HG02852 (cell line): ENCODE measurements at regions not wholly inside any gene's neighbourhood (a gene's known extent, or its start where the extent isn't known, plus 50 kb on each side); places are given as distances from the start of the nearest gene placed in this dataset.

Experiments used
- ATAC-seq: cut with Tn5 transposase; IDR thresholded peaks from one replicate; pipeline ENCODE4 v1.9.1; 2021; ENCODE audit warnings: mild to moderate bottlenecking, moderate library complexity; ENCODE audit not compliant: unreplicated experiment

DNA sequence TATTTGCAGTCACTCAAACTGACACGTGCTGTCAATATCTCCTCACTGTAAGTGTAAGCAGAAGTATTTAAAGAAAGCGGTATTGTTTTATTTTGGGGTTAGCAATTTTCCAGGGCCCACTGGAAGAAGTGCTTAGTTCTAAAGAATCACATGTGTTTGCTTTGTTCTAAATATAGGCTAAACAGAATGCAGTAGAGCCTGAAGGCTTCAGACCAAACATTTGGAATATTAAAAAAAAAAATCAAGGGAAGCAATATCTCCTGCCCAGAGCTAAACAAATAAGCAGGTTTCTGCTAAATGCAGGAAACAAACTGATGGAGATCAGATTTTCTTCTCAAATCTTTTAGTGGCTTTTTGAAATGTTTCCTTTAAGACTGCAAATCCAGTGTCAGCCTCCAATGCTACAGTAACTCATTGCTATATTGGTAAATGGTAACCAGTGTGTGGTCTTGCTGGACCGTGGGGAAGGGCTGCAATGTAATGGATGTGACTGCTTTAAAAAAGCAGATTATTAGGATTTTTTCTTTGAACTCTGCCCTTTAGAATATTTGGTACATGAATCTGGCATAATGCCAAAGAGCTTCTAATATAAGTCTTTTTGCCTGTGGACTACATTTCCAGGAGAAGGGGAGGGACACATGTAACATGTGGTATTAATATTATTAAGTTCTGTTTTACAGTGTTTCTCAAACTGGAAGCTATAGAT lies 317.1 kb upstream of the FERMT1 start:
- no peak for ATAC-seq

DNA sequence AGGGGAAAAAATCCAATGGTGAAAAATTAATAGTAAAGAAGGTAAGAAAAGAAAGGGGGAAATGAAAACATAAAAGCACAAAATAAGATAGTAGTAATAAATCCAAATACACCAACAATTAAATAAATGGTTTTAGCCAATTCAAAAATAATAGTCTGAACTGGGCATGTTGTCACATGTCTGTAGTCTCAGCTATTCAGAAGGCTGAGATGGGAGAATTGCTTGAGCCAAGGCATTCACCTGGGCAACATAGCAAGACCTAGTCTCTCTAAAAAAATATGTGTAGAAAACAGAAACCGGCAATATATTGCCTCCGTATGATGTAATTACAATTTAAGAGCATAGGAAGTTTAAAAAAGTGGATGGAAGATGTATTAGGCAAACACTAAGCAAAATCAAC lies 311.3 kb upstream of the FERMT1 start:
- ATAC-seq: no peak

DNA sequence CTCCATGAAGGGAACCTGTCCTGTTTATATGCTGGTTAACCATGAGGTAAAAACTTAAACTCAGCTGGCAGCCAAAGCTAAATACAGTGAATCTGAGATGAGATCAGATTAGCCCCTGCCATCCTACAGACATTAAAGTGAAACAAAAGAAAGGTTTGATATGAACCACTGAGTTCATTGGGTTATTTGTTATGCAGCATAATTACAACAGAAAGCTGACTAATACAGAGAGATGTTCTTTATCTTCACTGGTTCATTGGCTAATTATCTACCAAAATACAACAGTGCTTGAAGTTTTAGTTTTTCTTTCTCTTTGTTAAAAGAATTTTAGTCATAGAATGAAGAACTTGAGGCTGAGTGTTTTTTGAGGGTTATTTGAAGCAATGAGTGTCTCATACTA lies 307.6 kb upstream of the FERMT1 start:
- ATAC-seq: no peak

DNA sequence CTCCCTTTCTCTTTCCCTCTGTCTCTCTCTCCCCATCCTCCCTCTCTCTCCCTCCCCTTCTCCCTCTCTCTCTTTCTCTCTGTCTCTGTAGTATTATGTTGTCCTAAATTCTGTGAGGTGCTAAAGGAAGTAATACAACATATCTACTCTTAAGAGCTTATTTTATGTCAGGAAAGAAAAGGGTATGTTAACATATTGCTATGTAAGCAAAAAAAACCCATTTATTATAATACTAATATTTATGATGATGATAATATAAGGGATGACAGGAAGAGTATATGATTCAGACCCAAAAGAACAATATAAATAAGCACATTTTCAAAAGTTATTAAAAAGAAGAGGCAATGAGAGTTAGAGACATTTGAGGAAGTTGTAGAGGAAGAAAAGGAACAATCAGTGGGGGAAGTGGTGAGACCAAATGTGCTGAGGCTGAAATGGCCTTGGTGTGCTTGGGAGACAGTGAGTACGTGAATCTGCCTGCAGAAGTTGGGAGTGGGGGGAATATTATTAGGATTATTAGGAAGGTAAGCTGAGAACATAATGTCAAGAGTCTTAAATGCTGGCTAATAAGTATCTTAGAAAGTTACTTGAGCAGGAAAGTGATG lies 303.6 kb upstream of the FERMT1 start:
- ATAC-seq: no peak

DNA sequence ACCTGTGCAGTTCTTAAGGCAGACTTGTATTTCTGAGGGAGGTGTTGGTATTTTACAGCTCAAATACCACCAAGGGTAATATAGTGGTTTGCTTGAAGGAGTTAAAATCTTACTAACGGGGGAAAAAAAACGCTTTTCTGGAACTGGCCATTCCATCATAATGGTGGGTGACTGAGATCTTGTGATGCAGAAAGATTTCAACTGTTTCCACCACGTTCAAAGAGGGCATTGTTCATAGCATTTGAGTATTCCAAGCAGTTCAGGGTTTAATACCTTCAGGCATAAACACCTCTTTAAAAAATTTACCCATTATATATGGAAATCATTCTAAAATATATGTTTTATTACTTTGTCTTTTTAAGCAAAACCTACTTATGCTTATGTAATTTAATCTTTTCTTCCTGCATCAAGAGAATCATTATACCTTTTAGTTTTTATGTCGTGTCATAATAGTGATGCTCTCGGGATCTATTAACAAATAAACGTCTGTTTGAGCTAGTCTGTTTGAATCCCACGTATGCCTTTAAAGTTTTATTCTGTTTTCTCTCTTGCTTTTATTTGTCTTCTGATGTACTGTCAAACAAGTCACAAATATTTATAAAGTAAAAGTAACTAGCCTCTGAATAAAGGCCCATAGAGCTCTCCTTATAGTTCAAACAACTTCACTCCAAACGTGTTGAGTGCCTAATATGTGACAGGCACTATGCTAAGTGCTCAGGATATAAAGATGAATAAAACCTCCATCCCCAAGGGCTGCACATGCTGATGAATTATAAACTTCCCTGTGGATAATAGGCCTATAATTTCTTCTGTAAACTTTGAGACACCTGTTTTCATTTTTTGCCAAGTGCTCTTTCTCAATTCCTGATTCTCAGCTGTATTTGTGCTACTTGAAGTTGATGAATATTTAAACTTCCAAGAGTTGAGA lies 298.8 kb upstream of the FERMT1 start:
- no peak for ATAC-seq

DNA sequence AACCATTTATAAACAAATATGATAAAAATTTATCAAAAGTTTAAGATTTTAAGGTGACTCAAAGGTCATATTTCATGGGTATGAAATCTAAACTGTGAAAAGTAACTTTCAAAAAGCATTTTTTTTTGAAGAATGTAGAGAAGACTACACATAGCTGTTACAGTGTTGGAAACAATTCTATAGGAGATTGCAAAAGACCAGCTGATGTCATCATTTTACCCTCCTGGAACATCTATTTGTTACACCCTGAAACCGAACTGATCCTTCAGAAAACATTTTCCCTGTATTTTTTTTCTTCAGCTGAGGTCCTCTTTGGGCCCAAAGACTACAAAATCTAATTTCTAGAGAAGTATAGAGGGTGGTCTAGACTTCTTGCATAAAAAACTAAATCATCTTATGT lies 297.5 kb upstream of the FERMT1 start:
- ATAC-seq: no peak

DNA sequence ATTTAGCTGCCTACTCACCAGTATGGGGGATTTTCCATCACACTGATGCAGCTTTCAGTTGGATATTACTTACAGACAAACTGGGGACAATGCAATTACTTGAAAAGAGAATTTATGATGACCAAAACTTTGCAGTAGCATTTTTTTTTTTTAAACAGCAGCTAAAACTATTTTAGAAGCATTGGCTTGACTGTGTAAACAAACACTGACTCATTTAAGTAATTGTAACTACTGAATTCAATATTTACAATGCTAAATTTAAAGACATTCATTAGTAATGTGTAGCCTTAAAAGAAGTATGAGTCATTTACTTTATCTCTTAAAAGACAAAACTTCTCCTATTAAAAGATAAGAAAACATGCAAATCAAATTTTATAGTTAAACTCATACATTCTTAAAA lies 295.9 kb upstream of the FERMT1 start:
- ATAC-seq: no peak

DNA sequence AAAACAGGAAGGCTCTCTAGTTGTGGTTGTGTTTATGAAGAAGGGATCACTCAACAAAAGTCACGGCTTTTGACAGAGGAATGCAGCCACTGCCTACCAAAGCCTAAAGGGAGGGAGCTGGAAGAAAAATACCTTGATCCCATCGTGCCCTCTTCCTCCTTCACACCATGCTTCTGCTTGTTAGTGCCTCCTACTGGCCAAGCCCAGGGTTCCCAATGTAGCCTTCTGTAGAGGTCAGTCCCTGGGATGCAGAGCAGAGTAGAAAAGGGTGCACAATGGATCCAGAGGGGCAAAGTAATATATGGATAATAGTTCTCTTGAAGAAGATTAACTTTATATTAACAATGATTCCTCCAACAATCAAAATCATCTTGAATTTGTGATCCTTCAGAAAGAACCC lies 293.5 kb upstream of the FERMT1 start:
- no peak for ATAC-seq

DNA sequence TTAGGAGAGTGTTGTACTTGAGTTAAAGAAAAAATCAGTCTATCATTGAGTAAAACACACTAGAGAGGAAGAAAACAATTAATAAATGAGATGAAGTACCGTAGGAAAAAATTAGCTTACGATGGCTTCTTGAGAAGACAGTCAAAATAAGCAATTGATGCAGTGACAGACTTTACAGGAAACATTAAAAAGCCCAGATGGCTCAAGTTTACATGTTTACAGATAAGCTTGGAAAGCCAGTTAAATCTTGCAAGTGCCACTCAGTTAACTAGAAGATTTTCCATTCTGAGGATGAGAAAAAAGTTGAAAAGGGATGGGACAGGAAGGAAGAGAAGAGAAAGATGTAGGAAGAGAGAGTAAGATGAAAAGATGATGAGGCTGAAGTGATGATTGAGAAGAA lies 288.8 kb upstream of the FERMT1 start:
- ATAC-seq: no peak

DNA sequence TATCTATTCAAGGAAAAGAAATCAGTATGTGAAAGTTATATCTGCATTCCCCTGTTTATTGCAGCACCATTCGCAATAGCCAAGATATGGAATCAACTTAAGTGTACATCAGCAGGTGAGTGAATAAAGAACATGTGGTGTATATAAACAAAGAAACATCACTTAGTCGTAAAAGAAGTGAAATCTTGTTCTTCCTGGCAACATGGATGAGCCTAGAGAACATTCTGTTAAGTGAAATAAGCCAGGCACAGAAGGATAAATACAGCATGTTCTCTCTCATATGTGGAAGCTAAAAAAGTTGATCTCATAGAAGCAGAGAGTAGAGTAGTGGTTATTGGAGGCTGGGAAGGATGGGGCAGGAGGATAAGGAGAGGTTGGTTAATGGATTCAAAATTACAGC lies 287.9 kb upstream of the FERMT1 start:
- no peak for ATAC-seq

DNA sequence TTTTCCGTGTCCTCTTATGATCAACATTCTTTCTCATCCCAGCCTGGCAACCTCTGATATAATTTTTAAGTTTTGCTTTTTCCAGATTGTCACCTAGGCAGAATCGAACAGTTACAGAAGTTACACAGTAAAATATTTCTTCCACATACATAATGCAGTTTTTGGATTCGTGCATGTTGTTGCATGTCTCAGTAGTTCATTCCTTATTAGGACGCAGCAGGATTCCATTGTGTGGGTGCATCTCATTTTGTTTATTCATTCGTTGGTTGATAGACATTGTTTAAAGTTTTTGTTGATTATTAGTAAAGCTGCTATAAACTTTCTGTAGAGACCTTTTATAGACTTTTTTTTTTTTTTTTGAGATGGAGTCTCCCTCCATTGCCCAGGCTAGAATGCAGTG lies 284.3 kb upstream of the FERMT1 start:
- ATAC-seq: no peak

DNA sequence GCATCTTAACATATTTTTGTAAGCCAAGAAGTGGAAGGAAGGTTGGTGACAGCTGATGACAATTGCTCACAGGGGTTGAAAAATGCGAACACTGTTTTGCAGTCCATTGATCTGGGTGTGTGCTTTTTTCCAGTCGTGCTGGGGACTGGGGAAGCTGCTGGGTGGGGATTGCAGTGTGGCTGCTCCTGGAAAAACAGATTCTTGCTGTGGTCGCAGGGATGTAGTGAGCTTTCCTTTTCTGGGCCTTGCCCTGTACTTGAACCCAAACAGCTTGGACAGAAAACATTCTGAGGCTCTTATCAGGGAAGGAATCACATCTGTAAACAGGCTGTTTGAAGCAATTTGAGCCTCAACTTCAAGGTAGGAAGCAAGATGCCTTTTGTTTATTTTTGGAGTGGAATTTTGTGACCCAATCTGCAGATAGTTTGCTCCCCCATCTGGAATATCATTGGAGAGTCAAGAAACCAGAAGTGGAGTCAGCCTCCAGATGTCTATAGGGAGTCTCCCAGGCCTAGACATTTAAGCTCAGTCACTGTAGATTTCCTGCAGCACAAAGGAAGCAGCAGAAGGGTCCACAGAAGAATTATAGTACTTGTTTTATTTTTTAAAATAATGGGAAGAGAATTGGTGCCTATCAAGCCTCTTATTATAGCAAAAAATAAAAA lies 279.2 kb upstream of the FERMT1 start:
- ATAC-seq: no peak

DNA sequence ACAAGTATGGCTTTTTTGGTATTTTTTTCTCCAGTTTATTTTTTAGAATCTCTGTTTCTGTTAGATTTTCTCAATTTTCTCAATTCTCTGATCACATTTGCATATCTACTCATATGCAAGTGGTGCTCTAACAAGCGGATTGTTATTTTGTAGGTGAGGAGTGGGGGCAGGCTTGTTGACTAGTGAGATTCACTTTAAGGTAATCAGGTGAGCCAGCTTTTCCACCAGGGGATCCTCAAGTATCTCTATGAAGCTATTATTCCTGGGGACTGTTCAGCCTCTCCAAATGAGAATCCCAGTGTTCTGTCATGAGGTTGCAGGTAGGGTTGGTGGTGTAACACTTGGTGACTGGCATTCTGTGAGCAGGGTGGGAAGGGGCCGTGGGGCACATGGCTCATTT lies 274.3 kb upstream of the FERMT1 start:
- ATAC-seq: no peak

DNA sequence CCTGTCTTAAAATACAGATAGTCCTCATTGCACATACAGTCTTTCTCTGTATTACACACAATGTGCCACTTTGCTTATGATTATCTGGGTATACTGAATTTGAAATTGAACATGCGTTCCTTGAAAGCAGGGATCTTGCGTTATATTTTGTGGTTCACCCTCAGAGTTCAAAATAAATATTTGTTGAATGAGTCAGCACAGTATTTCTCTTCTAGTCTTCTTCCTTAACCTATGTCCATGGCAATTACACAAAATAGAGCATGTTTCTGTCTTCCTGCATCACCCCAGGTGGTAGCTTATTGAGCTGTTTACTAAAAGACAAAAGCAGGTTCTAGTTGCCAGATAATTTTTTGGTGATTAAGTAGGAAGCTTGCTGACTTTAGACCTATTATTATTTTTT lies 272.9 kb upstream of the FERMT1 start:
- ATAC-seq: no peak

DNA sequence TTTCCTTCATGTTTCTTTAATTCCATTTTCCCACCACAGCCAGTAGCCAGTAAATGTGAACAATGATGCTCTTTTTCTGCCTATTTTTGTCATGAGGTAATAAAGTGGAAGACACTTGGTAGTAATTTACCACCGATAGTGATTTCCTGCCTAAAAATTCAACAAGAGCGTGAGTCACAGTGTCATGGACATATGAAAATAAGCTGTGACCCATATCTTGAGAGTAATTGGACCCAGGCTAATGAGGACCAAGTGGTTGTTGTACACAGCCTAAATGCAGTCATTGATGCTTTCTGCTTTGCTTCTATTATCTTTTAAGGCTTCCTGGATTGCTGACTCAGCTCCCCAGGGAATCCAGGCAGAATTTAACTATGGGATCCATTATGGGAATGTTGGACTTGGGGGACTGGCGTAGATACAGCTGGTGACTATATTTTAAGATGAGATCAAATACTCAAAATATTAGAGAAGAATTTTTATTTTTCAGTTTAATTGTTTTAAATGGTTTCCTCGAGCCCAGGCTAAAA lies 265.9 kb upstream of the FERMT1 start:
- ATAC-seq: no peak

DNA sequence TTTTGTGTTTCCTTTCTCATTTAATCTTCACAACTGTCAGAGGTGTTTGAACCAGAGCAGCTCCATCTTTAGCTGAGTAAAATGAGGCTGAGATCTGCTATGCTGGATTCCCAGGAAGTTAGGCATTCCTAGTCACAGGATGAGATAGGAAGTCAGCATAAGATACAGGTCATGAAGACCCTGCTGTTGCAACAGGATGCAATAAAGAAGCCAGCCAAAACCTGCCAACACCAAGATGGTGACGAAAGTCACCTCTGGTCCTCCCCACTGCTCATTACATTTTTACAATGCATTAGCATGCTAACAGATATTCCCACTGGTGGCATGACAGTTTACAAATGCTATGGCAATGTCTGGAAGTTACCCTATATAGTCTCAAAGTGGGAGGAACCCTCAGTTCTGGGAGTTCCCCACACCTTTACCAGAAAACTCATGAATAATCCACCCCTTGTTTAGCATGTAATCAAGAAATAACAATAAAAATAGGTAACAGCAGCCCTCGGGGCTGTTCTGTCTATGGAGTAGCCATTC lies 262.2 kb upstream of the FERMT1 start:
- ATAC-seq: no peak

DNA sequence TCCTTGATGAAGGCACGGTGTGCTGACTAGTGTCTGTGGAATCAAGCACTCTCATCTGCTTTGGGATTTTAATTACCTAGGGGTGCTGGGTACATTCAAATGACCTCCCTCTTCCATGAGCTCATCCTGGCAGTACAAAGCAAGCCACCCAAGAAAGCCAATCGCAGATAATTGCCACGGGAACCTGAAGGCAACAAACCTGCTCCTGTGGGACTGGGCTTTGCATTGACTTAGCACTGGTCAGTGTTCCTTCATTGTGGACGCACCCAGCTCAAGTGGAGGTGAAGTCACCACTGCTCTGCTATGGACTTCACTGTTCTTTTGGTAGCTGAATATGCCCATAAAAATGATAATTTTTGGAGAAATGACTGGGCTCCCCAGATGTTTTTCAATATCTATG lies 261.6 kb upstream of the FERMT1 start:
- ATAC-seq: no peak

DNA sequence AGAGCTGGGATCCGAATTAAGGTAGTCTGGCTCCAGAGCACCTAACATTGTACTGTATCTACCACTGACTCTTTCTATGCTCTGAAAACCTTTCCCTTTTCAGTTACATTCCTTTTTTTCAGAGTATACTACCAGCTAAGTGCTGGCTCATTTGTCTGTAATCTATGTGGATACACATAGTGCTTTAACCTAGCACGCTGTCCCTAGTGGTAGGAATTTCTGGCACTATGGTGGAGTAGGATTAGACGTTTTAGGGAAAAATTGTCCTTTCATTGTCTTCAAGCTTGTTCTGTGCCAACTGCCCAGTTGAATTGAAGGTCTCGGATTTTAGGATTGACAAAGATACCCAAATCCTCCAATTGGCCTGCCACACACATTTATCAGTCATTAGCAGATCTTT lies 259.1 kb upstream of the FERMT1 start:
- ATAC-seq: no peak

DNA sequence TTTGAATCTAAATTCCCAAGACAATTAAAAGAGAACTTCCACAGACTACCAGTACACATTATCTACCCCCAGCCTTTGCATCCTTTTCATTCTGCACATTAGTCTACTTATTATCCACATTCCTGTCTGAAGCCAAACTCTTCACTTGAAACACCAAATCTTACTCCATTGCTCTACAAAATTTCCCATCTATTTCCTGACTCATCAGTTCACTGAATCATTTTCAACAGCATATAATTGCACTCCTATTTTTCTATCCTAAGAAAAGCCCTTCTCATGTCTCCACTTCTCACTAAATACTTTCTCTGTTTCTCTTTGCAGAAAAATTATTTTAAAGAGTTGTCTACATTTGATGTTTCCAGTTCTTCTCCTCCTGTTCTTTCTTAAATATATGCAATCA lies 239.4 kb upstream of the FERMT1 start:
- ATAC-seq: no peak

DNA sequence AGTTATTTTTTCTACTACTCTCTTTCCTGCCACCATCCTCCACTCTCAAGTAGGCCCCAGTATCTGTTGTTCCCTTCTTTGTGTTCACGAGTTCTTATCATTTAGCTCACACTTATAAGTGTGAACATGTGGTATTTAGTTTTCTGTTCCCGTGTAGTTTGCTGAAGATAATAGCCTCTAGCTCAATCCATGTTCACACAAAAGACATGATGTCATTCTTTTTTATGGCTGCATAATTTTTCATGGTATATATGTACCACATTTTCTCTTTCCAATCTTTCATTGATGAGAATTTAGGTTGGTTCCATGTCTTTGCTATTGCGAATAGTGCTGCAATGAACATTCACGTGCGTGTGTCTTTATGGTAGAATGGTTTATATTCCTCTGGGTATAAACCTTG lies 237.9 kb upstream of the FERMT1 start:
- ATAC-seq: no peak
